PC-9 (cell line): ENCODE measurements at regions not wholly inside any gene's neighbourhood (a gene's known extent, or its start where the extent isn't known, plus 50 kb on each side); places are given as distances from the start of the nearest gene placed in this dataset.

Source experiments
- CTCF ChIP-seq: fragments of 200-600 bp; sonication (generic); conservative IDR thresholded peaks from 2 replicates; pipeline ENCODE4 v1.6.1; 2017; ENCODE audit warnings: mixed run types, antibody characterized with exemption, mild to moderate bottlenecking, moderate library complexity
- EZH2 ChIP-seq: fragments of 200-600 bp; sonication (generic); IDR thresholded peaks from 2 replicates; pipeline ENCODE4 v1.8.0; 2017; ENCODE audit warnings: antibody characterized with exemption, low read depth

GRCh38 chr22:48359613-48359965, 1468.1 kb downstream of the BRD1 start:
- TF ChIP-seq CTCF, result no peak
- TF ChIP-seq EZH2, result no peak
